HepG2 (cell line): ENCODE measurements at regions not wholly inside any gene's neighbourhood (a gene's known extent, or its start where the extent isn't known, plus 50 kb on each side); places are given as distances from the start of the nearest gene placed in this dataset.

Experiments used
- ATAC-seq: fragments of 200-7000 bp; cut with Tn5 transposase; 3 replicates; pipeline ENCODE4 v1.9.1; 2020; ENCODE audit warnings: mild to moderate bottlenecking, moderate library complexity
- BruUV-seq: library from RNA; stranded (reverse); fragments of 400-500 nt; replicated peaks from 2 replicates; lab custom pipeline; 2021; lab: Mats Ljungman, UMichigan
- CTCF ChIA-PET: fragments of 300-600 bp; formaldehyde crosslinking; extraction: SDS; loops from one replicate; lab custom pipeline; 2021; ENCODE audit warnings: low total read pairs, inconsistent platforms, low intra/inter-chr PET ratio; lab: Yijun Ruan, JAX
- POLR2A ChIA-PET: fragments of 350-600 bp; sonication (Branson Sonifier 250); formaldehyde crosslinking; loops from one replicate; lab custom pipeline; 2020; ENCODE audit warnings: antibody characterized with exemption, inconsistent platforms; lab: Yijun Ruan, JAX
- DNase-seq: peaks from one replicate; pipeline ENCODE4 v3.0.0-alpha.2; 2015; ENCODE audit warnings: low spot score
- FAIRE-seq: peaks from 3 replicates; lab custom pipeline; 2011; peaks lifted over from hg19 to GRCh38; lab: Jason Lieb, UNC
- H2AFZ ChIP-seq: one replicate; pipeline ENCODE4 v1.6.1; 2011; ENCODE audit warnings: low read length, inconsistent platforms
- H3K27ac ChIP-seq: fragments of 300-600 bp; 3 replicates; pipeline ENCODE4 v1.8.0; 2011; ENCODE audit warnings: mixed run types, mild to moderate bottlenecking, mixed read lengths, low read length, inconsistent platforms; ENCODE audit not compliant: insufficient read depth; ENCODE audit errors: extremely low read length
- H3K27me3 ChIP-seq, 2 experiments: fragments of 200-600 bp in 1 of 2; 2 replicates in 1 of 2; 3 replicates in 1 of 2; pipeline versions ENCODE4 v1.6.0 to v1.8.0; 2011; ENCODE audit warnings: low read length in 2 of 2, mild to moderate bottlenecking in 2 of 2, moderate library complexity in 2 of 2, inconsistent platforms in 1 of 2; ENCODE audit not compliant: insufficient read depth in 2 of 2, control insufficient read depth in 1 of 2
- H3K36me3 ChIP-seq, 2 experiments: fragments of 200-600 bp in 1 of 2; replicated peaks in 1 of 2; 2 replicates in 1 of 2; 3 replicates in 1 of 2; pipeline versions ENCODE4 v1.5.1 to v1.8.0; 2011; ENCODE audit warnings: low read length in 2 of 2, inconsistent platforms in 1 of 2; ENCODE audit not compliant: insufficient read depth in 2 of 2, control insufficient read depth in 1 of 2
- H3K4me1 ChIP-seq: 2 replicates; pipeline ENCODE4 v1.5.1; 2012; ENCODE audit warnings: low read length, inconsistent platforms; ENCODE audit not compliant: insufficient read depth
- H3K4me2 ChIP-seq: 2 replicates; pipeline ENCODE4 v1.6.0; 2011; ENCODE audit warnings: low read depth, low read length, inconsistent platforms
- H3K4me3 ChIP-seq, 3 experiments: fragments of 200-600 bp in 1 of 3; sonication (generic), shearing (Covaris generic) in 1 of 3; replicated peaks in 1 of 3; 2 replicates each; pipeline ENCODE4 v1.5.1; 2011 to 2016; ENCODE audit warnings: low read length in 3 of 3, inconsistent platforms in 2 of 3, low read depth in 2 of 3, mild to moderate bottlenecking in 2 of 3, control low read depth in 1 of 3, mixed read lengths in 1 of 3; ENCODE audit not compliant: insufficient read depth in 1 of 3
- H3K79me2 ChIP-seq: one replicate; pipeline ENCODE4 v1.6.1; 2011; ENCODE audit warnings: low read length, inconsistent platforms; ENCODE audit not compliant: insufficient read depth
- H3K9ac ChIP-seq: 2 replicates; pipeline ENCODE4 v1.6.0; 2011; ENCODE audit warnings: mild to moderate bottlenecking, low read depth, low read length, inconsistent platforms; ENCODE audit not compliant: insufficient read depth
- H3K9me3 ChIP-seq: 2 replicates; pipeline ENCODE4 v1.5.1; 2012; ENCODE audit warnings: mild to moderate bottlenecking, low read length
- H4K20me1 ChIP-seq: 2 replicates; pipeline ENCODE4 v1.6.0; 2011; ENCODE audit warnings: inconsistent platforms, mild to moderate bottlenecking, low read length, moderate library complexity; ENCODE audit not compliant: insufficient read depth
- DPF2 ChIP-seq: sonication (generic); formaldehyde crosslinking; IDR thresholded peaks from 2 replicates; pipeline ENCODE4 v1.4.0; 2020; ENCODE audit warnings: mild to moderate bottlenecking, low read depth, missing genetic modification reagents, borderline replicate concordance
- NFKB2 ChIP-seq: sonication (generic); formaldehyde crosslinking; IDR thresholded peaks from 2 replicates; pipeline ENCODE4 v1.4.0; 2020; ENCODE audit warnings: missing genetic modification reagents, borderline replicate concordance
- NFRKB ChIP-seq: fragments of 450-650 bp; IDR thresholded peaks from 2 replicates; pipeline ENCODE4 v1.6.1; 2017
- PCBP2 ChIP-seq: fragments of 200-400 bp; formaldehyde crosslinking; optimal IDR thresholded peaks from 2 replicates; pipeline ENCODE3; 2018; ENCODE audit warnings: low read length, low read depth; ENCODE audit not compliant: poor library complexity, severe bottlenecking
- PHF21A ChIP-seq: sonication (generic); formaldehyde crosslinking; IDR thresholded peaks from 2 replicates; pipeline ENCODE4 v1.5.0; 2020; ENCODE audit warnings: mild to moderate bottlenecking, missing genetic modification reagents
- SNAPC2 ChIP-seq: sonication (generic); formaldehyde crosslinking; IDR thresholded peaks from 2 replicates; pipeline ENCODE4 v1.8.1; 2022; ENCODE audit warnings: mild to moderate bottlenecking, missing genetic modification reagents
- ZFP41 ChIP-seq: sonication (generic); formaldehyde crosslinking; IDR thresholded peaks from 2 replicates; pipeline ENCODE4 v1.4.0; 2020; ENCODE audit warnings: mild to moderate bottlenecking, missing genetic modification reagents, borderline replicate concordance
- ZNF431 ChIP-seq: sonication (generic); formaldehyde crosslinking; IDR thresholded peaks from 2 replicates; pipeline ENCODE4 v1.9.0; 2022; ENCODE audit warnings: missing genetic modification reagents, low read depth, mild to moderate bottlenecking, borderline replicate concordance
- ZNF790 ChIP-seq: sonication (generic); formaldehyde crosslinking; IDR thresholded peaks from 2 replicates; pipeline ENCODE4 v1.8.0; 2022; ENCODE audit warnings: missing genetic modification reagents, mild to moderate bottlenecking, borderline replicate concordance
- ZSCAN12 ChIP-seq: sonication (generic); formaldehyde crosslinking; IDR thresholded peaks from 2 replicates; pipeline ENCODE4 v1.9.0; 2021; ENCODE audit warnings: mild to moderate bottlenecking, missing genetic modification reagents
- ZSCAN29 ChIP-seq: sonication (generic); formaldehyde crosslinking; conservative IDR thresholded peaks from 2 replicates; pipeline ENCODE4 v1.4.0; 2020; ENCODE audit warnings: mild to moderate bottlenecking, missing genetic modification reagents
- WGBS: methylation state at CpG from one replicate; pipeline ENCODE4 v1.1.6; 2017; ENCODE audit warnings: low lambda C conversion rate; 5-methylcytosine and 5-hydroxymethylcytosine counted together
- in situ Hi-C: cut with HindIII; loops from 2 replicates; pipeline ENCODE4 v1.10.0; 2017; ENCODE audit warnings: low pct_unique_long_range_greater_than_20kb; ENCODE audit not compliant: extremely low pct_ligation_motif_present
- intact Hi-C: fragments of 100-400 bp; cut with micrococcal nuclease; formaldehyde crosslinking; loops from one replicate; pipeline ENCODE4 v1.10.0; 2022; ENCODE audit not compliant: unreplicated experiment
- TF ChIP-seq, protein P1 (sequence below): IDR thresholded peaks from 2 replicates; pipeline ENCODE4 v1.6.1; 2016
- TF ChIP-seq, protein P2 (sequence below): sonication (generic); formaldehyde crosslinking; IDR thresholded peaks from 2 replicates; pipeline ENCODE4 v1.4.0; 2020; ENCODE audit warnings: mild to moderate bottlenecking, low read depth, missing genetic modification reagents
- TF ChIP-seq, protein P3 (sequence below): sonication (generic); formaldehyde crosslinking; IDR thresholded peaks from 2 replicates; pipeline ENCODE4 v1.8.0; 2022; ENCODE audit warnings: mild to moderate bottlenecking, missing genetic modification reagents

DNA sequence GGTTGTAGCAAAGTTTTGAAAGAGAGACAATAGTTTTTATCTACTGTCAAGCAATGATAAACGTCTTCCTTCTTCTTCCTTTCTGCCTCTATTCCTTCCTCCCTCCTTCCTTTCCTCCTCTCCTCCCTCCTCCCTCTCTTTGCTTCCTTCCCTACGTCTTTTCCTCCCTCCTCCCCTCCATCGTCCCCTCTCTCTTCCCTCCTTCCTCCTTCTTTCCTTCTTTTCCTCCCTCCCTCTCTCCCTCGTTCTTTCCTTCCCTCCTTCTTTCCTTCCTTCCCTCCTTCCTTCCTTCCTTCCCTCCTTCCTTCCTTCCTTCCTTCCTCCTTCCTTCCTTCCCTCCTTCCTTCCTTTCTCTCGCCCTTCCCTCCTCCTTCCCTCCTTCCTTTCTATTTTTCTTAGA, 82.8 kb upstream of the KCNA1 start:
- no peak overlapping the region for H3K27ac ChIP-seq
- DNase-seq, result no peak
- TF ChIP-seq ZNF790 (no peak), NFKB2 (CRISPR knock-in tag) (no peak), PCBP2 (peak; percentile 28), DPF2 (CRISPR knock-in tag) (no peak)
- TF ChIP-seq, all 625 proteins: peak for 1
- H3K9ac ChIP-seq, result no peak overlapping the region
- intact Hi-C loops (no loop called here), in situ Hi-C loops (no loop called here)
- H4K20me1 ChIP-seq, result no peaks in the 10 kb centered on the region
- peaks cover 3 to 47% of the 10 kb centered on the region in 2 experiments; a peak in 4 of 5 replicates for H3K27me3 ChIP-seq
- no peak overlapping the region for H2AFZ ChIP-seq
- H3K4me3 ChIP-seq, result no peak overlapping the region
- no peaks in the 10 kb centered on the region for H3K4me1 ChIP-seq
- no peak for ATAC-seq
- CTCF ChIA-PET, result no interaction called here
- BruUV-seq, result no TSS peak
- FAIRE-seq, result no peak
- no peaks in the 10 kb centered on the region for H3K79me2 ChIP-seq
- no peaks in the 10 kb centered on the region for H3K36me3 ChIP-seq
- 1% methylated on average over 5 of the region's 5 CpGs for WGBS
- no peak overlapping the region for H3K4me2 ChIP-seq
- H3K9me3 ChIP-seq, result no peaks in the 10 kb centered on the region
- POLR2A ChIA-PET, result no interaction called here

DNA sequence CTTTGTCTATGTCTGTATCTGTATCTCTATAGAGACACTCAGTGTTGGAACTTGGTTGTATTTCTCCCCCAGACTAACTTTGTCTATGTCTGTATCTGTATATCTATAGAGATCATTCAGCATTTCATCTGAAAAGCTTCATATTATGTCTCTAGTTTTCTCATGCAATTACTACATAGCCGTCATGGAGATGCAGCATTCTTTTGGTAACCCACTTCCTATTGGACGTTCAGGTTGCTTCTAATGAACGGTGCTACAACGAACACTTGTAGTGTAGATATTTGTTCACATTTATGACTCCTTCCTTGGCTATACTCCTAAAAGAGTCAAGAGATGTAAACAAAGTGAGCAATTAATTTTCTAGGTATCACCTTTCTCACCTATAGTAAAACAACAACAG, 81.5 kb upstream of the KCNA1 start:
- BruUV-seq, result no TSS peak
- CTCF ChIA-PET, result no interaction called here

More for the DNA sequence above, 81.5 kb upstream of the KCNA1 start:
- no peak overlapping the region for H2AFZ ChIP-seq
- DNase-seq, result no peak
- POLR2A ChIA-PET, result no interaction called here
- TF ChIP-seq ZNF431 (CRISPR knock-in tag) (no peak), PHF21A (CRISPR knock-in tag) (no peak), ZFP41 (CRISPR knock-in tag) (no peak), NFRKB (no peak), SNAPC2 (CRISPR knock-in tag) (no peak), ZSCAN29 (CRISPR knock-in tag) (no peak), ZSCAN12 (CRISPR knock-in tag) (no peak)
- TF ChIP-seq, protein P1, sequence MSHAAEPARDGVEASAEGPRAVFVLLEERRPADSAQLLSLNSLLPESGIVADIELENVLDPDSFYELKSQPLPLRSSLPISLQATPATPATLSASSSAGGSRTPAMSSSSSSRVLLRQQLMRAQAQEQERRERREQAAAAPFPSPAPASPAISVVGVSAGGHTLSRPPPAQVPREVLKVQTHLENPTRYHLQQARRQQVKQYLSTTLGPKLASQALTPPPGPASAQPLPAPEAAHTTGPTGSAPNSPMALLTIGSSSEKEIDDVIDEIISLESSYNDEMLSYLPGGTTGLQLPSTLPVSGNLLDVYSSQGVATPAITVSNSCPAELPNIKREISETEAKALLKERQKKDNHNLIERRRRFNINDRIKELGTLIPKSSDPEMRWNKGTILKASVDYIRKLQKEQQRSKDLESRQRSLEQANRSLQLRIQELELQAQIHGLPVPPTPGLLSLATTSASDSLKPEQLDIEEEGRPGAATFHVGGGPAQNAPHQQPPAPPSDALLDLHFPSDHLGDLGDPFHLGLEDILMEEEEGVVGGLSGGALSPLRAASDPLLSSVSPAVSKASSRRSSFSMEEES (CRISPR knock-in tag), result no peak
- TF ChIP-seq, protein P2, sequence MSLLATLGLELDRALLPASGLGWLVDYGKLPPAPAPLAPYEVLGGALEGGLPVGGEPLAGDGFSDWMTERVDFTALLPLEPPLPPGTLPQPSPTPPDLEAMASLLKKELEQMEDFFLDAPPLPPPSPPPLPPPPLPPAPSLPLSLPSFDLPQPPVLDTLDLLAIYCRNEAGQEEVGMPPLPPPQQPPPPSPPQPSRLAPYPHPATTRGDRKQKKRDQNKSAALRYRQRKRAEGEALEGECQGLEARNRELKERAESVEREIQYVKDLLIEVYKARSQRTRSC (CRISPR knock-in tag), result no peak
- TF ChIP-seq, protein P3, sequence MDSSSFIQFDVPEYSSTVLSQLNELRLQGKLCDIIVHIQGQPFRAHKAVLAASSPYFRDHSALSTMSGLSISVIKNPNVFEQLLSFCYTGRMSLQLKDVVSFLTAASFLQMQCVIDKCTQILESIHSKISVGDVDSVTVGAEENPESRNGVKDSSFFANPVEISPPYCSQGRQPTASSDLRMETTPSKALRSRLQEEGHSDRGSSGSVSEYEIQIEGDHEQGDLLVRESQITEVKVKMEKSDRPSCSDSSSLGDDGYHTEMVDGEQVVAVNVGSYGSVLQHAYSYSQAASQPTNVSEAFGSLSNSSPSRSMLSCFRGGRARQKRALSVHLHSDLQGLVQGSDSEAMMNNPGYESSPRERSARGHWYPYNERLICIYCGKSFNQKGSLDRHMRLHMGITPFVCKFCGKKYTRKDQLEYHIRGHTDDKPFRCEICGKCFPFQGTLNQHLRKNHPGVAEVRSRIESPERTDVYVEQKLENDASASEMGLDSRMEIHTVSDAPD (CRISPR knock-in tag), result no peak
- TF ChIP-seq, all 625 proteins: peak for 0
- H4K20me1 ChIP-seq, result no peaks in the 10 kb centered on the region
- no peak overlapping the region for H3K4me3 ChIP-seq
- in situ Hi-C loops, result no loop called here
- no peak for ATAC-seq
- H3K27ac ChIP-seq, result no peak overlapping the region
- no peaks in the 10 kb centered on the region for H3K4me1 ChIP-seq
- H3K9me3 ChIP-seq, result no peaks in the 10 kb centered on the region; the same call in 1 of the 2 replicates
- FAIRE-seq, result no peak
- H3K36me3 ChIP-seq, result no peaks in the 10 kb centered on the region
- intact Hi-C loops, result no loop called here
- peaks cover 3 to 38% of the 10 kb centered on the region in 2 experiments; a peak in 4 of 5 replicates for H3K27me3 ChIP-seq
- H3K9ac ChIP-seq, result no peak overlapping the region
- H3K4me2 ChIP-seq, result no peak overlapping the region
- H3K79me2 ChIP-seq, result no peaks in the 10 kb centered on the region
- 3% methylated on average over 4 of the region's 4 CpGs for WGBS
